GM18505 (cell line): ENCODE measurements at regions not wholly inside any gene's neighbourhood (a gene's known extent, or its start where the extent isn't known, plus 50 kb on each side); places are given as distances from the start of the nearest gene placed in this dataset.
"Not testable (repeated sequence)": the region's sequence is repeated elsewhere in the genome, so short reads cannot be mapped to it uniquely, and the experiment has no call there.

Source experiments
- ATAC-seq: cut with Tn5 transposase; IDR thresholded peaks from one replicate; pipeline ENCODE4 v1.9.1; 2021; ENCODE audit not compliant: unreplicated experiment
- POLR2A ChIP-seq: IDR thresholded peaks from 4 replicates; pipeline ENCODE4 v1.6.1; 2011; ENCODE audit warnings: borderline replicate concordance; ENCODE audit not compliant: insufficient read depth, insufficient read length; ENCODE audit errors: extremely low read depth

DNA sequence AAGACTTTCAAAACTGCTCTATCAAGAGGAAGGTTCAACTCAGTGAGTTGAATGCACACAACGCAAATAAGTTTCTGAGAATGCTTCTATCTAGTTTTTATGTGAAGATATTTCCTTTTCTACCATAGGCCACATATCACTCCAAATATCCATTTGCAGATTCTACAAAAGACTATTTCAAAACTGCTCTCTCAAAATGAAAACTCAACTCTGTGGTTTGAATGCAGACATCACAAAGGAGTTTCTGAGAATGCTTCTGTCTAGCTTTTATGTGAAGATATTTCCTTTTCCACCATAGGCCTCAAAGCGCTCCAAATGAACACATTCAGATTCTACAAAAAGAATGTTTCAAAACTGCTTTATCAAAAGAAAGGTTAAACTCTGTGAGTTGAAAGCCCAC is 1093.1 kb upstream of the DEFB115 start:
- not testable (repeated sequence) for ATAC-seq

DNA sequence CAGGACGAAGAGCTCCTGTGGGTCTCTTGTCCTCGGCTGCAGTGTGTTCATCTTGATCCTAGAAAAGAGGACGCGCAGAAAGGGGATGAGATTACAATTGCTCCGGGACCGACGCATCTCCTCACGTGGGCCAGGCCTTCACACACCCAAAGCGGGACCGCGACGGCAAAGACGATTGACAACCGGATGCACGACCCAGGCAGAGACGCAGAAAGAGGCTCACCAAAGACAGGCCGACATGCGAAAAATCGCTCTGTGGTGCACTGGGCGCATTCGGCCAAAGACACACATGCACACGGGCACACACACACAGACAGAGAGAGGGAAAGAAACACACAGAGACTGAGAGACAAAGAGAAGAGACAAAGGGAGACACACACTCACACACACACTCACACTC is 1089.9 kb upstream of the DEFB115 start:
- no peak for TF ChIP-seq POLR2A
- no peak for ATAC-seq

DNA sequence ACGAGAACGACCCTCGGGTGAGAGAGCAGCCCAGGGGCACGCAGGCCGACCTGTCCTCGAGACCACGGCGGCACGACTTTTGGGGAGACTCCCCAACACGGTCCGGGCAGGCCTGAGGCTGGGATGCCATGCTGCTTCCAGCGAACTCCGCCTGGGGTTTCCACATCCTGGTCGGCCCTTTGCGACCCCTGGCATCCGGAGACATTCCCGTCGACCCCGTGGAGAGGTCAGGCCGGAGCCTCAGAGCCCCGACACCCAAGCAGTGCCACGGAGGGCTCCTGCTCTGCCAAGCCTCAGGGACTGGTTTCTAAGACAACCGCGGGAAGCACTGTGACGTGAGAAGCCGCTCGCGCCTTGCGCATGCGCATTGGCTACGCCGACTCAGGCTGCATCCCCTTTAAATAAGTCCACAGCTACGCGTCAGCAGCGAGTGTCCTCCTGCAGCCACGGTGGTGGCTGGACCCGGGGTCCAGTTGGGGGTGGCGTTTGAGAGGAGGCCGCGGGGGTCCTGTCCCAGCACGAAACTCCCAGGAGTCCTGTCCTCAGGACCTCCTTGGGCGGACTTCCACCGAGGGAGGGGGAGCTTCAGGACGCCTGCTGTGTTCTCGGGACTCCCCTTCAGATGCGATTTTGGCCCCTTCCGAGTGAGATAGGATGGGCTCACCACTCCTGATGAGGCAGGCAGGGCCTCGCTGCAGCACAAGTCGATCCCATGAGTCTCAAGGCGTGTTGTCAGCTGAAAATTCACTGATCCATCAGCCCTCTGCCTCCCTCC is 1089.3 kb upstream of the DEFB115 start:
- no peak for ATAC-seq
- TF ChIP-seq POLR2A = no peak

DNA sequence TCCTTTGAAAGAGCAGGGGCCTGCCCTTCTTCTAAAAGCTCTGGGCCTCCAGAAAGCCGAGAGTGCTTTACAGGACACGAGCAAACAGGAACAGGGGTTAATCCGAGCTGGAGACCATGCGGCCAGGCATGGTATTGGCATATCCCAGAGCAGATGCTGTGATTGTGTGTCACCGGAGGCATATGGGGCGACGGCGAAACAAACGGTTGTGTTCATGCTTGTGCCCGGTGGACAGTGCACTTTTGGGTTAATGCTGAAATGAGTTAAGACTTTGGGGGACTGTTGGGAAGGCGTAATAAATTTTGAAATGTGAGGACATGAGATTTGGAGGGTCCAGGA is 1088.7 kb upstream of the DEFB115 start:
- no peak for ATAC-seq

DNA sequence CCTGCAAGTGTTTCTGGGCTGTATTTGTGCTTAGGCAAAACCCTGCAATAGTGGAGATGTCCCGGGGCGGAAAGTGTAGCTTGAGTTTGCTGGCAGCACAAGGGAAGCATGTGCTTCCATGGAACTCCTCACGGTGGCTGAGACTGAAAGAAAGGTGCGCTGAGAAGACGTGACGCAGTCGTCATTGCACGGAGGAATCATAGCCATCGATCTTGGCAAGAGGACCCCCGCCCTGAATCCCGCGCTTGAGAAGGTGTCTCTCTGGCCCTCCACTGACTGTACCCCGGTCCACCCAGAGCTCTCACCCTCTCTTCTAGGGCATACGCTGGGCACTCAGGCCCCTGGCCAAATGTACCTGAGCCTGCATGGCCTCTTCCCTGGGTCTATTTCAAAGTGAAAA is 1081.8 kb upstream of the DEFB115 start:
- no peak for TF ChIP-seq POLR2A
- no peak for ATAC-seq

More for the DNA sequence above, 1088.7 kb upstream of the DEFB115 start:
- no peak for TF ChIP-seq POLR2A

GRCh38 chr20:30183124-30183523 is 1074.3 kb upstream of the DEFB115 start:
- ATAC-seq = not testable (repeated sequence)

DNA sequence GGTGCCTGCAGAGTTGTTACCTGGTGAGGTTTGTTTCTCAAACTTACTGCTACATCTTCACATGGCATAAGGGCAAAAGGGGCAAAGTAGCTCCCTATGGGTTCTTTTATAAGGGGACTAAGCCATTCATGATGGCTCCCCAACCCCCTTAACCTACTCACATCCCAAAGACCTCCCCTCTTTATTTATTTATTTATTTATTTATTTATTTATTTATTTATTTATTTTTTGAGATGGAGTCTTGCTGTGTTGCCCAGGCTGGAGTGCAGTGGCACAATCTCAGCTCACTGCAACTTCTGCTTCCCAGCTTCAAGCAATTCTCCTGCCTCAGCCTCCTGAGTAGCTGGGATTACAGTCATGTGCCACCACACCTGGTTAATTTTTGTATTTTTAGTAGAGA is 1065.7 kb upstream of the DEFB115 start:
- not testable (repeated sequence) for ATAC-seq

GRCh38 chr20:30234477-30234876 is 1023.0 kb upstream of the DEFB115 start:
- not testable (repeated sequence) for ATAC-seq

GRCh38 chr20:30275073-30275472 is 982.4 kb upstream of the DEFB115 start:
- ATAC-seq = not testable (repeated sequence)

DNA sequence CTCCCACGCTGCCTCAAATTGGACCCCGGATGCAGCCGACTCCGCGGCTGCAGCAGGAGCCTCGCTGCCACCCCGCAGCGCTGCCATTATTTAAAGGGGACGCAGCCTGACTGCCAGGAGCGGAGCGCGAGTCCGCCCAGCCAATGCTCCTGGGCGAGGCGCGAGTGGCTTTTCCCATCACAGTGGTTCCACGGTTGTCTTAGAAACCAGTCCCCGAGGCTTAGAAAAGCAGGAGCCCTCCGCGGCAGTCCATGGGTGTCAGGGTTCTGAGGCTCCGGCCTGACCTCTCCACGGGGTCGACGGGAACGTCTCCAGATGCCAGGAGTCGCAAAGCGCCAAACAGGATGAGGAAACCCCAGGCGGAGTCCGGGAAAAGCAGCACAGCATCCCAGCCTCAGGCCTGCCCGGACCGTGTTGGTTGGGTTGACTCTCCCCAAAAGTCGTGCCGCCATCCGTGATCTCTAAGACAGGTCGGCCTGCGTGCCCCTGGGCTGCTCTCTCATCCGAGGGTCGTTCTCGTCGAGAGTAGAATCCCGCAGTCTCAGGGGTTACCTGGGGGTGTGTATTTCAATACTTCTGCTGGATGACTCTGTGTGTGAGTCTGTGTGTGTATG is 975.8 kb upstream of the DEFB115 start:
- ATAC-seq = no peak
- no peak for TF ChIP-seq POLR2A

DNA sequence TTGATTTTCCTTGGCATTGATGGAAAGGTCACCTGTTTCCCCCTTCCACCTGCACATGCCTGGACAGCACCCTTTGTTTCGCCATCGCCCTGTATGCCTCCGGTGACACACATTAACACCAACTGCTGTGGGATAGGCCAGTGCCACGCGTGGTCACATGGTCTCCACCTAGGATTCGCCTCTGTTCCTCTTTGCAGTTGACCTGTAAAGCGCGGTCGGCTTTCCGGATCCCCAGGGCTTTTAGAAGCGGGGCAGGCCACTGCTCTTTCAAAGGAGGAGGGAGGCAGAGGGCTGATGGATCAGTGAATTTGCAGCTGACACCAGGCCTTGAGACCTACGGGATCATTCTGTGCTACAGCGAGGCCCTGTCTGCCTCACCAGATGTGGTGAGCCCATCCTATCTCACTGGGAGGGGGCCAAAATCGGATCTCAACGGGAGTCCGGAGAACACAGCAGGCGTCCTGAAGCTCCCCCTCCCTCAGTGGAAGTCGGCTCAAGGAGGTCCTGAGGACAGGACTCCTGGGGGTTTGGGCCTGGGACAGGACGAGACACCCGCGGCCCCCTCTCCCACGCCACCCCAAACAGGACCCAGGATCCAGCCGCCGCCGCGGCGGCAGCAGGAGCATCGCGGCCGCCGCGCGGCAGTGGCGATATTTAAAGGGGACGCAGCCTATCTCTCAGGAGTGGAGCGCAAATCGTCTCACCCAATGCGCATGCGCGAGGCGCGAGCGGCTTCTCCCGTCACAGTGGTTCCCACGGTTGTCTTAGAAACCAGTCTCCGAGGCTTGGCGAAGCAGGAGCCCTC is 973.8 kb upstream of the DEFB115 start:
- peak; percentile 53 for ATAC-seq

GRCh38 chr20:30284281-30284905 is 973.1 kb upstream of the DEFB115 start:
- TF ChIP-seq POLR2A = no peak
- ATAC-seq = peak; percentile 22

DNA sequence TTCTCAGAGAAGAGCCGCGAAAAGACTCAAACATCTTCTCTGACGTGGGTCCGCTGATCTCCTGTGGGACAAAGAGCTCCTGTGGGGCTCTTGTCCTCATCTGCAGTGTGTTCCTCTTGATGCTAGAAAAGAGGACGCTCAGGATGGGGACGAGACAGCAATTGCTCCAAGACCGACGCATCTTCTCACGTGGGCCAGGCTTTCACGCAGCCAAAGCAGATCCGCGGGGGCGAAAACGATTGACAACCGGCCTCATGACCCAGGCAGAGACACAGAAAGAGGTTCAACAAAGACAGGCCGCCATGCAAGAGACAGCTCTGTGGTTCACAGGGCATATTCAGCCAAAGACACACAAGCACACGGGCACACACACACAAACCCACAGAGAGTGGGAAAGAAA is 971.8 kb upstream of the DEFB115 start:
- TF ChIP-seq POLR2A = no peak
- no peak for ATAC-seq

DNA sequence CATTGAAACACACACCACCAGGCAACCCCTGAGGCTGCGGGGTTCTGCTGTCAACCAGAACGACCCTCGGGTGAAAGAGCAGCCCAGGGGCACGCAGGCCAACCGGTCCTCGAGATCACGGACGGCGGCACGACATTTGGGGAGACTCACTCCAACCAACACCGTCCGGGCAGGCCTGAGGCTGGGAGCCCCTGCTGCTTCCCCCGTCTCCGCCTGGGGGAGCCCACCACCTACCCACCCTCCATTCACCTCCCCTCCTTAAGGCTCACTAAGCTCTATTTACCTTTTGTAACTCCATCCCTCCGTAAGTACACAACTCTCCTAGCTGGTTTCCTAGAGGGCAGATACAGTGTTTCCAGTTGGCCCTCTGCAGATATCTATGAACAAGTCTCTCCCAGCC is 971.3 kb upstream of the DEFB115 start:
- no peak for ATAC-seq

DNA sequence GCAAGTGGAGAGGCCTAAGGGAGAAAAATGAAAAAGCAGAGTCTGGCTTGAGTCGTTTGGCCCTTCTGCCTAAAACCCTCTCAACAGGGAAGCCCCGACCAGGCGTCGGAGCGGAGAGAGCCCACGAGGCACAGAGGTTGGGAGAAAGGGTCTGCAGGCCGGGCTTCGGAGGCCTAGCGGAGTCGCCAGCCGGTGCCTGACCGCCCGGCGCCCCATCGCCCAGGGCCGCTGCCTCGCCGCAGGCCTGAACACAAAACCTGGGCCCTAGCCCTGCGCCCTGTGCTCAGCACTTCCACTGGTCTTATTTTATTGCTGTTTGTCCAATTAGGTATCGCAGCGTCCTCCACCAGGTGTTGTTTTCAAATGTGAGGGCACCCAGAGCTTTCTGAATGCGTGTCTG is 970.0 kb upstream of the DEFB115 start:
- not testable (repeated sequence) for ATAC-seq

More for the DNA sequence above, 971.3 kb upstream of the DEFB115 start:
- TF ChIP-seq POLR2A = no peak
